Bone marrow (tissue), 2 donors: ENCODE measurements at regions not wholly inside any gene's neighbourhood (a gene's known extent, or its start where the extent isn't known, plus 50 kb on each side); places are given as distances from the start of the nearest gene placed in this dataset.

Source experiments
- DNase-seq, 2 donors: peaks; one replicate each; lab custom pipeline; 2025; lab: John Stamatoyannopoulos, UW

- no peak for DNase-seq
These were observed 108.4 kb downstream of the LYZL1 start for GRCh38 chr10:29397221-29397620.

- DNase-seq = no peak
These were observed 114.3 kb downstream of the LYZL1 start for GRCh38 chr10:29403208-29403607.

DNA sequence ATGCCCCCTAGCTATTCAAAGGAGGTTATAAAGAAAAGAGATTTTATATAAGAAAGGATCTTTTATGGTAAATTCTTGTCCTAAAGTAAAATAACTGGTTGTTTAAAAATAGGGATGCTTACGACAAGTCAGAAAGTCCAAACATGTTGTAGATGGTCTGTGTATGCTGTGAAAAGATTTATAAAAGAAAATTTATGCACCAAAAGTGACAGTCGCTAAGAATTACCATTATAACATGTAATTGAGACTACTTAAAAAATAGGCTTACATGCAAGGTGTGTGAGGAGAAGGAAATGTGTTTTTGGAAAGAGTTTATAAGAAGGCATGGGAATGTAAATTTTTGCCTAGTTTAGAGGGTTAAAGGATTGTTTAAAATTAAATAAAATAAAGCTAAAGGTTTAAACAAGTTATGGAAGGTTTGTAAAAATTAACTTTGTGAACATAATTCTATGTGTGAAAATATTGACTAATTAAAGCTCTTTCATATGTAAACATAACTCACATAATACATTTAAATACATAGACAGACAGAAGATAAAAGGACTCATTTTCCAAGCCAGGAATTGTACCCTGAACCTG lies 118.5 kb downstream of the LYZL1 start:
- DNase-seq = no peak
